Tibial nerve (tissue), 4 donors: ENCODE measurements at regions not wholly inside any gene's neighbourhood (a gene's known extent, or its start where the extent isn't known, plus 50 kb on each side); places are given as distances from the start of the nearest gene placed in this dataset.

Experiments used
- CTCF ChIP-seq, 5 experiments: fragments of 200-600 bp in 3 of 5; fragments of 450-650 bp in 2 of 5; sonication (generic) in 3 of 5; IDR thresholded peaks; one replicate each; pipeline ENCODE4 v1.5.1; 2016 to 2019; ENCODE audit warnings: antibody characterized with exemption in 5 of 5, mild to moderate bottlenecking in 3 of 5, moderate library complexity in 2 of 5
- EP300 ChIP-seq, 2 donors: sonication (generic); formaldehyde crosslinking; IDR thresholded peaks; one replicate each; pipeline ENCODE4 v1.6.1; 2017; ENCODE audit warnings: antibody characterized with exemption in 2 of 2, mild to moderate bottlenecking in 1 of 2
- POLR2A ChIP-seq, 2 donors: fragments of 450-650 bp; IDR thresholded peaks; one replicate each; pipeline ENCODE4 v1.6.1; 2017; ENCODE audit warnings: antibody characterized with exemption in 2 of 2, mild to moderate bottlenecking in 2 of 2, moderate library complexity in 2 of 2

DNA sequence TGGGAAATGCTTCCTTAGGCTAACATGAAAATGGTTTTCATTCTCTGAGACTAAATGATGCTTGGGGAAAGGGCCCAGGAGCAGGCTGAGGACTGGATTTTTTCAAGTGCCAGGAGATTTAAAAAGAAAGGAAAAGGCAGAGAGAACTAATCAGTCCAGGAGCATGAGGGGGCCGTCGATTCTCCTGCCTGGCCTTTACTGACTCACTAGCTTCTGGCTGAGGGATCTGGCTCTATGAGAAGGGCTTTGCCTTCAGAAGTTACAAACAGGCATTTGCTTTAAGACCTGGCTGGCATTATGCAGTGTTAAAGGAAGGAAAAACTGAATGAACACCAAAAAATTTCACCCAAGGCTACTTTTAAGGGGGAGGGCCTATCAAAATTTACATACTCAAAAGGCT lies 359.2 kb downstream of the PBX1 start:
- TF ChIP-seq CTCF (IDR thresholded peaks at IDR 0.05) = no peak
- TF ChIP-seq POLR2A (IDR thresholded peaks at IDR 0.05) = no peak
- TF ChIP-seq EP300 (IDR thresholded peaks at IDR 0.05) = no peak
